Immature natural killer cell (primary cell): ENCODE measurements at regions not wholly inside any gene's neighbourhood (a gene's known extent, or its start where the extent isn't known, plus 50 kb on each side); places are given as distances from the start of the nearest gene placed in this dataset.

Experiments
- DNase-seq, 3 donors: peaks; one replicate each; pipeline ENCODE4 v3.0.0; 2022; ENCODE audit warnings: mixed read lengths in 1 of 3
- H3K27ac Mint-ChIP-seq, 6 donors: one replicate each; pipeline ENCODE4 v1.8.0; 2020; ENCODE audit warnings: mixed read lengths in 6 of 6, mild to moderate bottlenecking in 5 of 6, inconsistent platforms in 4 of 6, moderate library complexity in 3 of 6
- H3K27me3 Mint-ChIP-seq, 3 donors: one replicate each; pipeline ENCODE4 v1.8.0; 2020 to 2021; ENCODE audit warnings: low read depth in 3 of 3, mild to moderate bottlenecking in 3 of 3, mixed read lengths in 3 of 3, moderate library complexity in 3 of 3, inconsistent platforms in 1 of 3
- H3K36me3 Mint-ChIP-seq, 3 donors: one replicate each; pipeline ENCODE4 v1.8.0; 2020; ENCODE audit warnings: mixed read lengths in 3 of 3, inconsistent platforms in 2 of 3, mild to moderate bottlenecking in 2 of 3
- H3K4me1 Mint-ChIP-seq, 2 donors: one replicate each; pipeline ENCODE4 v1.8.0; 2020; ENCODE audit warnings: inconsistent platforms in 2 of 2, mild to moderate bottlenecking in 2 of 2, mixed read lengths in 2 of 2, moderate library complexity in 1 of 2
- H3K4me3 Mint-ChIP-seq, 5 donors: one replicate each; pipeline ENCODE4 v1.8.0; 2020; ENCODE audit warnings: mild to moderate bottlenecking in 5 of 5, mixed read lengths in 5 of 5, inconsistent platforms in 3 of 5, moderate library complexity in 3 of 5
- H3K9me3 Mint-ChIP-seq, 6 donors: one replicate each; pipeline ENCODE4 v1.8.0; 2020; ENCODE audit warnings: mild to moderate bottlenecking in 6 of 6, mixed read lengths in 6 of 6, inconsistent platforms in 4 of 6, moderate library complexity in 3 of 6

DNA sequence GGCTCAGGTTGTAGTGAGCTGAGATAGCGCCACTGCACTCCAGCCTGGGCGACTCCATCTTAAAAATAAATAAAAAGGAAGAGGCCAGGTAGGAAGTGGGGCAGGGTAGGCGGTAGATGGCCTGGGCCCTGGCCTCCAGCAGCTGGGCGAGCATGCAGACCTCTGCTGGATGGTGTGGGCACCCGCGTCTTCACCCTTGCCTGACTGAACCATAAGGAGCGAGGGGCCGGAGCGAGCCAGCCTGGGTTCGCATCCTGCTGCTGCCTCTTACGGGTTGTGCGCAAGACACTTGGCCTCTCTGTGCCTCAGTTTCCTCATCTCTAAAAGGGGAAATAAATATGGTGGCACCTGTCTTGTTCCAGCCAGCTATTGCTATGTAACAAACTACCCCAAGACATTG is 146.1 kb upstream of the GSE1 start:
- H3K27me3 Mint-ChIP-seq: peaks cover 3 to 11% (median 10%) of the 10 kb centered on the region in 3 donors
- no peaks in the 10 kb centered on the region for H3K36me3 Mint-ChIP-seq
- DNase-seq: no peak
- H3K27ac Mint-ChIP-seq: no peak overlapping the region
- H3K4me1 Mint-ChIP-seq: peaks cover 3 to 6% of the 10 kb centered on the region in 2 donors
- no peaks in the 10 kb centered on the region for H3K9me3 Mint-ChIP-seq
- no peak overlapping the region for H3K4me3 Mint-ChIP-seq

GRCh38 chr16:85469929-85470590 is 143.1 kb upstream of the GSE1 start:
- Mint-ChIP-seq H3K36me3 (no peaks in the 10 kb centered on the region), H3K27me3 (peaks cover 3 to 6% (median 5%) of the 10 kb centered on the region in 3 donors), H3K4me1 (no peaks in the 10 kb centered on the region), H3K27ac (no peak overlapping the region), H3K9me3 (no peaks in the 10 kb centered on the region), H3K4me3 (no peak overlapping the region)
- no peak for DNase-seq

DNA sequence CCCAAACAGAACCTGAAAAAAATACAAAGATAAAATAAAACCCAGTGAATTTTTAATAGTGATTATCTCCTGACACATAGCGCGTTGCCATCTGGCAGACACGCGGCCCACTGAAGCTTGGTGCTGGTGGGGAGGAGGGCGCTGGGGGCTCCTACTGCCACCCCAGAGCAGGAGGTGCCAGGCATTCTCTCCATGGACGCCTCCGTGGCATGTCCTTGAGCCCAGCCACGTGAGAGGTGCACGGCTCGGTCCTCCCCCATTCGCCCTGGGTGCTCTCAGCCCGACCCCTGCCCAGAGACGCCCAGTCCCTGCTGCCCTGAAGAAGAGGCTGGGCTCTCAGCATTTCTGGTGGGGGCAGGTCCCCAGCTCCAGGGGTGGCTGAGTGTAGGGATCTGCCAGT is 142.2 kb upstream of the GSE1 start:
- no peaks in the 10 kb centered on the region for H3K4me1 Mint-ChIP-seq
- H3K36me3 Mint-ChIP-seq: no peaks in the 10 kb centered on the region
- peaks cover 0 to 6% (median 0%) of the 10 kb centered on the region in 3 donors for H3K27me3 Mint-ChIP-seq
- no peaks in the 10 kb centered on the region for H3K9me3 Mint-ChIP-seq
- no peak for DNase-seq
- H3K27ac Mint-ChIP-seq: no peak overlapping the region
- H3K4me3 Mint-ChIP-seq: no peak overlapping the region

DNA sequence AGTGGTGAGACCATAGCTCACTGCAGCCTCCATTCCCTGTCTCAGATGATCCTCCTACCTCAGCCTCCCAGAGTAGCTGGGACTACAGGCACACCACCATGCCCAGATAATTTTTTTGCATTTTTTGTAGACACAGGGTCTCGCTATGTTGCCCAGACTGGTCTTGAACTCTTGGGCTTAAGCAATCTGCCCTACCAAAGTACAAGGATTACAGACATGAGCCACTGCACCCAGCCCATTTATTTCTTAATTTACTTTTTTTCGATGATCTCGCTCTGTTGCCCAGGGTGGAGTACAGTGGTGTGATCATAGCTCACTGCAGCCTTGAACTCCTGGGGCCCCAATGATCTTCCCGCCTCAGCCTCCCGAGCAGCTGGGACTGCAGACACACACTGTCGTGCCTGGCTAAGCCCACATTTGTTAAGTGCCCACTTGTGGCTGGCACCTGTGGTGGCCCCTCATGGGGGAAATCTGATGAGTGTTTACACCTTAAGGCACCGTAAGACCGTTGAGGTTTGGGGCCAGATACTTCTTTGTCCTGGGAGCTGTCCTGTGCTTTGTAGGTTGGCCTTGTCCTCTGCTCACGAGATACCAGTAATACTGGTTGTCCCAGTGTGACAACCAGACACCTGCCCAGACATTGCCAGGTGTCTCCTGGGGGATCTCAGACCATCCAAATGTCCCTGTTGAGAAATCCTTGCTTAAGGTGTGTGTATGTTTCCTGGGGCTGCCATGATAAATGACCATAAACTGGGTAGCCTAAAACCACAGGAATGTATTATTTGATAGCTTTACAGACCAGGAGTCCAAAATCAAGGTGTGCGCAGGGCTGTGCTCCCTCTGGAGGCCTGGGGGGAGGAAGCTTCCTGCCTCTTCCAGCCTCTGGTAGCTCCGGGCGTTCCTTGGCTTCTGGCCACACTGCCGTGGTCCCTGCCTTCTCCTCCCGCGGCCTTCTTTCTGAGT is 141.4 kb upstream of the GSE1 start:
- Mint-ChIP-seq H3K36me3 (no peaks in the 10 kb centered on the region), H3K4me1 (no peaks in the 10 kb centered on the region), H3K27me3 (peaks cover 0 to 6% (median 0%) of the 10 kb centered on the region in 3 donors), H3K27ac (no peak overlapping the region), H3K9me3 (no peaks in the 10 kb centered on the region), H3K4me3 (no peak overlapping the region)
- DNase-seq: no peak

DNA sequence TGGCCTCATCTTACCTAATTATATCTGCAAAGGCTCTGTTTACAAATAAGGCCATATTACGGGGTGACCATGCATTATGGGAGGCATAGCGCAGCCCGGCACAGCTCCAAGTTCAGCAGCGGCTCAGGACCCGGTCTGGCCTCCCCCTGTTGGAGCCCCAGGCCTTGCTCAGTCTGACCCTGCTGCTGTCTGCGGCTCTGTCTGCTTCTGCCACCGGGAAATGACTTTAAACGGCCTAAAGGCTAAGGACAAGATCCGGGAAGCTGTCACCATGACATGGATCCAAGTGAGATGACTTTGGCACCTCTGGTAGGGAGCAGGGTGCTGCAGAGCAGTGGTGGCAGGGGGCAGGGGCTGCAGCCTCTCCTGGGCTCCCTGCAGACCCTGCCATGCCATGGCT is 140.6 kb upstream of the GSE1 start:
- Mint-ChIP-seq H3K4me3 (no peak overlapping the region), H3K9me3 (no peaks in the 10 kb centered on the region), H3K4me1 (no peaks in the 10 kb centered on the region), H3K27me3 (peaks cover 0 to 3% (median 0%) of the 10 kb centered on the region in 3 donors), H3K27ac (no peak overlapping the region), H3K36me3 (no peaks in the 10 kb centered on the region)
- no peak for DNase-seq

GRCh38 chr16:85473323-85473722 is 139.8 kb upstream of the GSE1 start:
- H3K27me3 Mint-ChIP-seq: peaks cover 0 to 3% (median 0%) of the 10 kb centered on the region in 3 donors
- no peak overlapping the region for H3K27ac Mint-ChIP-seq
- no peak for DNase-seq
- H3K4me1 Mint-ChIP-seq: no peaks in the 10 kb centered on the region
- H3K9me3 Mint-ChIP-seq: no peaks in the 10 kb centered on the region
- no peak overlapping the region for H3K4me3 Mint-ChIP-seq
- no peaks in the 10 kb centered on the region for H3K36me3 Mint-ChIP-seq

- H3K9me3 Mint-ChIP-seq: no peaks in the 10 kb centered on the region
- H3K4me3 Mint-ChIP-seq: no peak overlapping the region
- no peaks in the 10 kb centered on the region for H3K36me3 Mint-ChIP-seq
- H3K27me3 Mint-ChIP-seq: peaks cover 0 to 3% (median 0%) of the 10 kb centered on the region in 3 donors
- no peak overlapping the region for H3K27ac Mint-ChIP-seq
- H3K4me1 Mint-ChIP-seq: no peaks in the 10 kb centered on the region
- no peak for DNase-seq
These were observed 139.1 kb upstream of the GSE1 start for GRCh38 chr16:85473909-85474620.

DNA sequence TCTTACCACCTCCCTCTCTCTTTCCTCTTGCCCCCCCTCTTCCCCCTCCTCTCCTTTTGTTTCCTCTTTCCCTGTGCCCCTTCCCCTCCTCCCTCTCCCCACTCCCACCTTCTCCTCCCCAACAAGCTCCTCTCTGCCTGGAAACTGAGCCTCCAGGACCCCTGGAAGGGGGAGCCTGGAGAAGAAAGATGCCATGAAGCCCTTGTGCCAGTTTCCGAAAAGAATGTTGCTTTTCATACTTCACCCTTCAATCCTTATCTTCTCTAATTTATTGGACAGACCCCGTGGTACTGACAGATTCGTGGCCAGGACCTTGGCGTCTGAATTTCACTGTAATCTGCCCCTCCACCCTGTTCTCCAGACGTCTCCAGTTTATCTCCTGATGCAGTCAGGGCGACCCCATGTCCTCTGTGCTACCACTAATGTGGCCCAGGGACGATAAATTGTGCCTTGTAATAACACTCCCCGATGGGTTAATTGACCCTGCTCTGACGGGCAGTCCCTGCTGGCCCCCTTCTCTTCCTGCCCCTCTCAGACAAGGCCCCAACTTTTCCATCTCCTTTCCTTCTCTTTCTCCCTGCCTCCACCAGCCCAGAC is 138.4 kb upstream of the GSE1 start:
- Mint-ChIP-seq H3K36me3 (no peaks in the 10 kb centered on the region), H3K4me3 (no peak overlapping the region), H3K27ac (no peak overlapping the region), H3K9me3 (no peaks in the 10 kb centered on the region), H3K27me3 (peaks cover 0 to 3% (median 0%) of the 10 kb centered on the region in 3 donors), H3K4me1 (no peaks in the 10 kb centered on the region)
- DNase-seq: no peak

DNA sequence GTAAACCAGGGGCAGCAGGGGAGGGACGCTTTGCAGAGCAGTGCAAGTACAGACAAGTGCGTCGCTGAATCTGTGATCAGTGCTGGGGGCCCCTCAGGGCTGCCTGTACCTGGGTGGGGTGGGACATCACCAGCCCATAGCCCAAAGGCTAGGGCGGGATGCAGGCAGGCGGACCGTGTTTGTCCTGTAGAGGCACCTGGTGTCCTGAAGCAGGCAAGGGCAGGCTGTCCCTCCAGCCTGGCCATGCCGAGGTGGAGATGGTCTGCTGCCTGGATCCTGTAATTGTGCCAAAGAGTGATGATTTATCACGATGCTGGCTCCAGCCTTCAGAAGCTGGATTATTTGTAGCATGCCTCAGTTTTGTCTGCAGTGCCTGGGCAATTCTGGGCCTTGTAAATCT is 137.9 kb upstream of the GSE1 start:
- Mint-ChIP-seq H3K27ac (no peak overlapping the region), H3K9me3 (no peaks in the 10 kb centered on the region), H3K27me3 (peaks cover 0 to 3% (median 0%) of the 10 kb centered on the region in 3 donors)

DNA sequence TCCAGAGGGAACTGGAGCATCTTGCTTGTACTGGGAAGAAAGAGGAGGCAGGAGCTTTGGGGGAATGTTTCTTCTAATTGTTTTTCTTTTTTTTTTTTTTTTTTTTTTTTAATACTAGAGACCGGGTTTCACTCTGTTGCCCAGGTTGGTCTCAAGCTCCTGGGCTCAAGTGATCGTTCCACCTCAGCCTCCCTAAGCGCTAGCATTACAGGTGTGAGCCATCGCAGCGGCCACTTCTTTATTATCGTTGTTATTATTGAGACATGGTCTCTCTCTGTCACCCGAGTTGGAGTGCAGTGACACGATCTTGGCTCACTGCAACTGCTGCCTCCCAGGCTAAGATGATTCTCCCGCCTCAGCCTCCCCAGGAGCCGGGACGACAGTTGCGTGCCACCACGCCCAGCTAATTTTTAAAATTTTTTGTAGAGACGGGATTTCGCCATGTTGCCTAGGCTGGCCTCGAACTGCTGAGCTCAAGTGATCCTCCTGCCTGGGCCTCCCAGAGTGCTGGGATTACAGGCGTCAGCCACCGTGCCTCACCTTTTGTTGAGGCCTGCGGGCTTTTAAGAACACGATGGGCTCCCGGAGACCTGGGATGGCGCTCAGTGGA is 137.3 kb upstream of the GSE1 start:
- Mint-ChIP-seq H3K36me3 (no peaks in the 10 kb centered on the region), H3K4me3 (no peak overlapping the region), H3K9me3 (no peaks in the 10 kb centered on the region), H3K4me1 (no peaks in the 10 kb centered on the region), H3K27me3 (no peaks in the 10 kb centered on the region), H3K27ac (no peak overlapping the region)
- no peak for DNase-seq

More for the DNA sequence above, 137.9 kb upstream of the GSE1 start:
- no peaks in the 10 kb centered on the region for H3K36me3 Mint-ChIP-seq
- no peak overlapping the region for H3K4me3 Mint-ChIP-seq
- no peaks in the 10 kb centered on the region for H3K4me1 Mint-ChIP-seq
- no peak for DNase-seq

DNA sequence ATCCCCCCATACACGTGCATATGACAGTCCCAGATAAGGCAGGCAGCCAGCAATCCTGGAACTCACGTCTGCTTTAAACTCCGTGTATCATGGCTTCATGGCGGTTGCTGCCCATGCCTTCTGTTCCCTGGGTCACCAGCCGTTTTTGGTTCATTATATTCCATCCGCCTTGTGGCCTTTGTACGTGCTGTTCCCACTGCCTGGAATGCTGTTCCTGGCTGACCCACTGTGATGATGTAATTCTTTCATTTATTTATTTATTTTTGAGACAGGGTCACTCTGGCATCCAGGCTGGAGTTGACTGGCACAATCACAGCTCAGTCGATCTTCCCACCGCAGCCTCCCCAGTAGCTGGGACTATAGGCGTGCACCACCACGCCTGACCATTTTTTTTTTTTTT is 136.7 kb upstream of the GSE1 start:
- Mint-ChIP-seq H3K4me3 (no peak overlapping the region), H3K9me3 (no peaks in the 10 kb centered on the region), H3K36me3 (no peaks in the 10 kb centered on the region), H3K27me3 (peaks cover 0 to 2% (median 0%) of the 10 kb centered on the region in 3 donors), H3K4me1 (no peaks in the 10 kb centered on the region), H3K27ac (no peak overlapping the region)
- no peak for DNase-seq

DNA sequence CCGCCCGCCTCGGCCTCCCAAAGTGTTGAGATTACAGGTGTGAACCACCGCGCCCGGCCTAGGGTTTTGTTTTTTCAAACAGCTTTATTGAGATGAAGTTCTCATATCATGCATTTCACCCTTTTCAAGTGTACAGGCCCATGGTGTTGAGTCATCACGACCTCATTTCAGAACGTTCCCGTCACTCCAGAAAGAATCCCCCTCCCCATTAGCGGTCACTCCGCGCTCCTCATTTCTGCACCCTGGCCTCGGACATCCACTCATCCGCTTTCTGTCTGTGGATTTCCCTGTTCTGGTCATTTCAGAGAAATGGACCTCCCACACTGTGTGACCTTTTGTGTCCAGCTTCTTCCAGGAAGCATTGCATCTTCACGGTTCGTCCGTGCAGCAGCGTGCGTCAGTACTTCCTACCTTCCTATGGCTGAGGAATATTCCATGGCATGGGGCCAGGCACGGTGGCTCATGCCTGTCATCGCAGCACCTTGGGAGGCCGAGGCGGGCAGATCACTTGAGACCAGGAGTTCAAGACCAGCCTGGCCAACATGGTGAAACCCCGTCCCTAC is 135.2 kb upstream of the GSE1 start:
- H3K9me3 Mint-ChIP-seq: no peaks in the 10 kb centered on the region
- H3K27me3 Mint-ChIP-seq: peaks cover 0 to 2% (median 0%) of the 10 kb centered on the region in 3 donors
- DNase-seq: no peak
- no peaks in the 10 kb centered on the region for H3K4me1 Mint-ChIP-seq
- no peaks in the 10 kb centered on the region for H3K36me3 Mint-ChIP-seq
- no peak overlapping the region for H3K4me3 Mint-ChIP-seq
- peak overlapping the region in 1 of 6 donors; percentile 37 for H3K27ac Mint-ChIP-seq
